Caco-2 (cell line): ENCODE measurements at regions not wholly inside any gene's neighbourhood (a gene's known extent, or its start where the extent isn't known, plus 50 kb on each side); places are given as distances from the start of the nearest gene placed in this dataset.

ENCODE experiments used
- BruUV-seq: library from RNA; stranded (reverse); fragments of 400-500 nt; replicated peaks from 2 replicates; lab custom pipeline; 2021; lab: Mats Ljungman, UMichigan
- CTCF ChIA-PET: fragments of 300-600 bp; sonication (Branson Sonifier 250); formaldehyde crosslinking; loops from one replicate; lab custom pipeline; 2022; ENCODE audit warnings: antibody characterized with exemption; lab: Charles Lee
- POLR2A ChIA-PET: fragments of 300-600 bp; sonication (Branson Sonifier 250); formaldehyde crosslinking; loops from one replicate; lab custom pipeline; 2022; ENCODE audit warnings: antibody characterized with exemption; lab: Charles Lee
- DNase-seq, 2 experiments: peaks; one replicate each; pipeline versions ENCODE4 v3.0.0 to v3.0.0-alpha.2; 2020 to 2022
- H3K27me3 ChIP-seq: replicated peaks from 2 replicates; pipeline ENCODE4 v1.6.0; 2011; ENCODE audit warnings: low read length; ENCODE audit not compliant: control insufficient read depth, insufficient read depth
- H3K36me3 ChIP-seq: 2 replicates; pipeline ENCODE4 v1.5.1; 2011; ENCODE audit warnings: low read length; ENCODE audit not compliant: control insufficient read depth, insufficient read depth
- H3K4me1 ChIP-seq: fragments of 250-450 bp; sonication (Bioruptor Pico); 2 replicates; pipeline ENCODE4 v1.5.1; 2020; ENCODE audit warnings: mild to moderate bottlenecking
- H3K4me3 ChIP-seq: 2 replicates; pipeline ENCODE4 v1.5.1; 2011; ENCODE audit warnings: low read depth, mild to moderate bottlenecking, control low read depth, low read length
- H3K9me3 ChIP-seq: fragments of 250-450 bp; sonication (Bioruptor Pico); 2 replicates; pipeline ENCODE4 v1.5.1; 2020; ENCODE audit warnings: mild to moderate bottlenecking, moderate library complexity
- H3K27ac Mint-ChIP-seq: one replicate; pipeline ENCODE4 v1.8.0; 2022; ENCODE audit warnings: mixed read lengths; ENCODE audit not compliant: unreplicated experiment
- H3K27me3 Mint-ChIP-seq: one replicate; pipeline ENCODE4 v1.8.0; 2022; ENCODE audit warnings: mixed read lengths; ENCODE audit not compliant: insufficient read depth, unreplicated experiment
- H3K36me3 Mint-ChIP-seq: one replicate; pipeline ENCODE4 v1.8.0; 2022; ENCODE audit warnings: mild to moderate bottlenecking, mixed read lengths; ENCODE audit not compliant: insufficient read depth, unreplicated experiment
- H3K4me1 Mint-ChIP-seq: one replicate; pipeline ENCODE4 v1.8.0; 2022; ENCODE audit warnings: low read depth, mixed read lengths; ENCODE audit not compliant: unreplicated experiment
- H3K4me3 Mint-ChIP-seq: one replicate; pipeline ENCODE4 v1.8.0; 2022; ENCODE audit warnings: mild to moderate bottlenecking, moderate library complexity, mixed read lengths; ENCODE audit not compliant: unreplicated experiment
- H3K9me3 Mint-ChIP-seq: one replicate; pipeline ENCODE4 v1.8.0; 2022; ENCODE audit warnings: mixed read lengths; ENCODE audit not compliant: unreplicated experiment
- CTCF ChIP-seq, 2 experiments: fragments of 200-600 bp in 1 of 2; IDR thresholded peaks; 1 replicate in 1 of 2; 2 replicates in 1 of 2; pipeline versions ENCODE4 v1.5.1 to v1.8.0; 2011 to 2022; ENCODE audit warnings: antibody characterized with exemption in 1 of 2, control low read depth in 1 of 2, inconsistent platforms in 1 of 2, low read depth in 1 of 2, low read length in 1 of 2, mild to moderate bottlenecking in 1 of 2, moderate library complexity in 1 of 2; ENCODE audit not compliant: insufficient read depth in 1 of 2, severe bottlenecking in 1 of 2, unreplicated experiment in 1 of 2
- intact Hi-C: fragments of 100-400 bp; cut with micrococcal nuclease; formaldehyde crosslinking; loops from one replicate; pipeline ENCODE4 v1.10.0; 2022; ENCODE audit not compliant: unreplicated experiment

GRCh38 chr7:31258391-31258790 is 82.1 kb downstream of the NEUROD6 start:
- H3K9me3 Mint-ChIP-seq, result no peaks in the 10 kb centered on the region
- no peaks in the 10 kb centered on the region for H3K27me3 ChIP-seq

GRCh38 chr7:31256506-31256905 is 84.0 kb downstream of the NEUROD6 start:
- Histone ChIP-seq H3K4me3 (no peak overlapping the region), H3K27me3 (no peaks in the 10 kb centered on the region), H3K9me3 (no peaks in the 10 kb centered on the region), H3K36me3 (no peaks in the 10 kb centered on the region), H3K4me1 (no peaks in the 10 kb centered on the region)
- ChIA-PET POLR2A (no interaction called here), CTCF (no interaction called here)
- H3K36me3 Mint-ChIP-seq, result no peaks in the 10 kb centered on the region
- no peak overlapping the region for H3K27ac Mint-ChIP-seq
- no peaks in the 10 kb centered on the region for H3K9me3 Mint-ChIP-seq
- peaks cover 8% of the 10 kb centered on the region for H3K27me3 Mint-ChIP-seq
- DNase-seq, result no peak
- no peak for TF ChIP-seq CTCF (IDR thresholded peaks at IDR 0.05; ENCODE audit: insufficient read depth in 1 of 2, low read depth in 1 of 2, low read length in 1 of 2, severe bottlenecking in 1 of 2, unreplicated experiment in 1 of 2)
- BruUV-seq, result no TSS peak
- no peaks in the 10 kb centered on the region for H3K4me1 Mint-ChIP-seq
- intact Hi-C loops, result no loop called here
- no peak overlapping the region for H3K4me3 Mint-ChIP-seq

More at GRCh38 chr7:31258391-31258790, 82.1 kb downstream of the NEUROD6 start:
- no peak for TF ChIP-seq CTCF (IDR thresholded peaks at IDR 0.05; ENCODE audit: insufficient read depth in 1 of 2, low read depth in 1 of 2, low read length in 1 of 2, severe bottlenecking in 1 of 2, unreplicated experiment in 1 of 2)
- Mint-ChIP-seq H3K36me3 (no peaks in the 10 kb centered on the region), H3K27me3 (peaks cover 6% of the 10 kb centered on the region), H3K4me3 (no peak overlapping the region), H3K27ac (no peak overlapping the region), H3K4me1 (no peaks in the 10 kb centered on the region)
- POLR2A ChIA-PET, result no interaction called here
- Histone ChIP-seq H3K4me3 (no peak overlapping the region), H3K4me1 (no peaks in the 10 kb centered on the region), H3K36me3 (no peaks in the 10 kb centered on the region), H3K9me3 (no peaks in the 10 kb centered on the region)
- DNase-seq, result no peak
- CTCF ChIA-PET, result no interaction called here
- intact Hi-C loops, result no loop called here
- BruUV-seq, result no TSS peak

GRCh38 chr7:31254926-31255325 is 85.6 kb downstream of the NEUROD6 start:
- no peak overlapping the region for H3K27ac Mint-ChIP-seq
- no peak overlapping the region for H3K4me3 ChIP-seq
- H3K36me3 ChIP-seq, result no peaks in the 10 kb centered on the region
- CTCF ChIA-PET, result no interaction called here
- no peaks in the 10 kb centered on the region for H3K9me3 ChIP-seq
- peaks cover 1% of the 10 kb centered on the region; the same call in 1 of the 2 replicates for H3K27me3 ChIP-seq
- intact Hi-C loops, result loop anchor here (5.0 kb wide), 1 partner anchor 63 kb away; no protein-coding TSS in a partner anchor
- H3K4me1 Mint-ChIP-seq, result no peaks in the 10 kb centered on the region
- H3K27me3 Mint-ChIP-seq, result peaks cover 13% of the 10 kb centered on the region
- POLR2A ChIA-PET, result no interaction called here
- no peak for TF ChIP-seq CTCF (IDR thresholded peaks at IDR 0.05; ENCODE audit: insufficient read depth in 1 of 2, low read depth in 1 of 2, low read length in 1 of 2, severe bottlenecking in 1 of 2, unreplicated experiment in 1 of 2)
- no peak overlapping the region for H3K4me3 Mint-ChIP-seq
- H3K9me3 Mint-ChIP-seq, result no peaks in the 10 kb centered on the region
- BruUV-seq, result no TSS peak
- no peak for DNase-seq
- no peaks in the 10 kb centered on the region for H3K36me3 Mint-ChIP-seq
- no peaks in the 10 kb centered on the region for H3K4me1 ChIP-seq
